ENCODE measurements at regions not wholly inside any gene's neighbourhood (a gene's known extent, or its start where the extent isn't known, plus 50 kb on each side); places are given as distances from the start of the nearest gene placed in this dataset.

DNA sequence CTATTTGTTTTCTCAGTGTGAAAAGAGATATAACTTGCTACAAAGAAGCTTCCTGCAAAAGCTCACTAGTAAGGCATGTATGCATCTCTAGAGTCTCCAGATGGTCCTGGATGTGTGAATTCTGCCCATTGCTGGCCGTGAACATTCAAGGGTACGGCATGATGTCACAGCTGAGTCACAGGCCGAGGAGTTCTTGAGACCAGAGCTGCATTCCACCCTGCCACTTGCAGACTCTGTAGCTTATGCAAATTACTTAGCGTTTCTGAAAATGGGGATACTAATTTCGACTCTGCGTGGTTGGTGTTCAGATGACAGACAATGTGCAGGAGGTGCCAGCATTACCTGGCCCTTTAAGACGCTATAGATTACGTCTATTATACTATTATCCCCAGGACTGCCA is 470.7 kb downstream of the ZNF536 start:
- TF ChIP-seq, protein P1, sequence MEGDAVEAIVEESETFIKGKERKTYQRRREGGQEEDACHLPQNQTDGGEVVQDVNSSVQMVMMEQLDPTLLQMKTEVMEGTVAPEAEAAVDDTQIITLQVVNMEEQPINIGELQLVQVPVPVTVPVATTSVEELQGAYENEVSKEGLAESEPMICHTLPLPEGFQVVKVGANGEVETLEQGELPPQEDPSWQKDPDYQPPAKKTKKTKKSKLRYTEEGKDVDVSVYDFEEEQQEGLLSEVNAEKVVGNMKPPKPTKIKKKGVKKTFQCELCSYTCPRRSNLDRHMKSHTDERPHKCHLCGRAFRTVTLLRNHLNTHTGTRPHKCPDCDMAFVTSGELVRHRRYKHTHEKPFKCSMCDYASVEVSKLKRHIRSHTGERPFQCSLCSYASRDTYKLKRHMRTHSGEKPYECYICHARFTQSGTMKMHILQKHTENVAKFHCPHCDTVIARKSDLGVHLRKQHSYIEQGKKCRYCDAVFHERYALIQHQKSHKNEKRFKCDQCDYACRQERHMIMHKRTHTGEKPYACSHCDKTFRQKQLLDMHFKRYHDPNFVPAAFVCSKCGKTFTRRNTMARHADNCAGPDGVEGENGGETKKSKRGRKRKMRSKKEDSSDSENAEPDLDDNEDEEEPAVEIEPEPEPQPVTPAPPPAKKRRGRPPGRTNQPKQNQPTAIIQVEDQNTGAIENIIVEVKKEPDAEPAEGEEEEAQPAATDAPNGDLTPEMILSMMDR (conservative IDR thresholded peaks at IDR 0.05) = no peak
- no peaks in the 10 kb centered on the region for H3K79me1 ChIP-seq (ENCODE audit: insufficient read depth, low read depth, low read length, poor library complexity, severe bottlenecking)
- H3K23ac ChIP-seq (ENCODE audit: insufficient read length, low read depth, low read length) = no peak overlapping the region
- H4K91ac ChIP-seq (ENCODE audit: insufficient read length, low read depth, low read length) = no peak overlapping the region
- no peaks in the 10 kb centered on the region for H3K27me3 ChIP-seq (ENCODE audit: insufficient read depth, low read length)
- no peaks in the 10 kb centered on the region for H3K79me2 ChIP-seq (ENCODE audit: insufficient read depth, low read length)
- H3K36me3 Mint-ChIP-seq (ENCODE audit: insufficient read depth in 1 of 3, low read depth in 3 of 3) = peaks cover 0 to 4% (median 4%) of the 10 kb centered on the region in 3 experiments; a peak in 3 of 7 replicates
- no peak overlapping the region for H3K9ac ChIP-seq (ENCODE audit: extremely low read depth, insufficient read length, low read length)
- no peaks in the 10 kb centered on the region for H3K9me3 ChIP-seq (ENCODE audit: control insufficient read depth, low read depth, low read length)
- no peak overlapping the region for H2AFZ ChIP-seq (ENCODE audit: low read length)
- WGBS (ENCODE audit: extremely low coverage, insufficient read length, low lambda C conversion rate) = no CpG with 5 or more reads among the region's 8 CpGs
- no peak overlapping the region for H3K27ac ChIP-seq (ENCODE audit: insufficient read length, low read depth, low read length)
- H3K27me3 Mint-ChIP-seq (ENCODE audit: low read depth) = no peaks in the 10 kb centered on the region; the same call in 1 of the 2 replicates
- H3K4me1 ChIP-seq (ENCODE audit: insufficient read depth, low read length) = no peaks in the 10 kb centered on the region
- no peak overlapping the region for H3K4me3 Mint-ChIP-seq
- no peaks in the 10 kb centered on the region for H3K4me1 Mint-ChIP-seq
- no peak overlapping the region for H2BK15ac ChIP-seq (ENCODE audit: low read depth, low read length)
- H4K8ac ChIP-seq (replicated peaks; ENCODE audit: insufficient read length, low read depth, low read length) = no peak overlapping the region
- H3K56ac ChIP-seq (ENCODE audit: insufficient read length, low read depth, low read length) = no peak overlapping the region
- H2BK120ac ChIP-seq (ENCODE audit: low read depth, low read length, poor library complexity, severe bottlenecking) = no peak overlapping the region
- no peaks in the 10 kb centered on the region for H4K20me1 ChIP-seq (ENCODE audit: control insufficient read depth, insufficient read depth, insufficient read length)
- no peak overlapping the region for H2AK5ac ChIP-seq (ENCODE audit: insufficient read length, low read length)
- no peaks in the 10 kb centered on the region for H3K23me2 ChIP-seq (ENCODE audit: insufficient read length, low read depth, low read length, poor library complexity, severe bottlenecking)
- no peak overlapping the region for H3K4ac ChIP-seq (ENCODE audit: low read depth, low read length)
- H3K9me3 Mint-ChIP-seq = peaks cover 7 to 18% of the 10 kb centered on the region in 2 experiments; a peak in 4 of 5 replicates
- no peak overlapping the region for H4K5ac ChIP-seq (ENCODE audit: insufficient read length, low read depth, low read length)
- H3K18ac ChIP-seq (ENCODE audit: insufficient read length, low read depth, low read length) = no peak overlapping the region
- no peak for DNase-seq
- no peak overlapping the region for H3K4me2 ChIP-seq (ENCODE audit: insufficient read depth, insufficient read length, low read length)
- no peak overlapping the region for H3K14ac ChIP-seq (ENCODE audit: insufficient read depth, low read length)
- no peak overlapping the region for H3K27ac Mint-ChIP-seq
- no peak overlapping the region for H2BK5ac ChIP-seq (ENCODE audit: insufficient read length, low read length)
- no peak overlapping the region for H2BK12ac ChIP-seq (ENCODE audit: insufficient read length, low read depth, low read length)
- no peak overlapping the region for H2BK20ac ChIP-seq (ENCODE audit: low read depth, low read length, poor library complexity, severe bottlenecking)
- H3T11ph ChIP-seq (ENCODE audit: low read length) = no peak overlapping the region

Measured in H9 (cell line).